GM23248 (cell line): ENCODE measurements at regions not wholly inside any gene's neighbourhood (a gene's known extent, or its start where the extent isn't known, plus 50 kb on each side); places are given as distances from the start of the nearest gene placed in this dataset.

Source experiments
- DNase-seq: peaks from one replicate; pipeline ENCODE4 v3.0.0-alpha.2; 2015
- H2AFZ ChIP-seq: fragments of 200-600 bp; sonication (generic); 2 replicates; pipeline ENCODE4 v1.6.1; 2016; ENCODE audit warnings: antibody characterized with exemption
- H3F3A ChIP-seq: fragments of 200-600 bp; sonication (generic); 2 replicates; pipeline ENCODE4 v1.6.1; 2016; ENCODE audit warnings: mild to moderate bottlenecking, antibody characterized with exemption, mixed run types; ENCODE audit not compliant: insufficient read depth
- H3K27ac ChIP-seq: fragments of 200-600 bp; sonication (generic); 2 replicates; pipeline ENCODE4 v1.5.1; 2016; ENCODE audit warnings: mild to moderate bottlenecking
- H3K27me3 ChIP-seq: fragments of 200-600 bp; sonication (generic); replicated peaks from 2 replicates; pipeline ENCODE4 v1.6.1; 2016; ENCODE audit warnings: mild to moderate bottlenecking; ENCODE audit not compliant: insufficient read depth
- H3K36me3 ChIP-seq: fragments of 200-600 bp; sonication (generic); 2 replicates; pipeline ENCODE4 v1.6.1; 2016; ENCODE audit warnings: low read depth, mild to moderate bottlenecking
- H3K4me1 ChIP-seq: fragments of 200-600 bp; sonication (generic); 2 replicates; pipeline ENCODE4 v1.6.1; 2016; ENCODE audit warnings: mild to moderate bottlenecking; ENCODE audit not compliant: insufficient read depth
- H3K4me2 ChIP-seq: fragments of 200-600 bp; sonication (generic); one replicate; pipeline ENCODE4 v1.6.1; 2016; ENCODE audit warnings: mild to moderate bottlenecking; ENCODE audit not compliant: unreplicated experiment
- H3K4me3 ChIP-seq: fragments of 200-600 bp; sonication (generic); 2 replicates; pipeline ENCODE4 v1.5.1; 2016; ENCODE audit warnings: mild to moderate bottlenecking
- H3K79me2 ChIP-seq: fragments of 200-600 bp; sonication (generic); 2 replicates; pipeline ENCODE4 v1.6.1; 2016; ENCODE audit warnings: mild to moderate bottlenecking; ENCODE audit not compliant: insufficient read depth
- H3K9ac ChIP-seq: fragments of 200-600 bp; sonication (generic); 2 replicates; pipeline ENCODE4 v1.6.1; 2016; ENCODE audit warnings: mild to moderate bottlenecking
- H3K9me2 ChIP-seq: fragments of 200-600 bp; sonication (generic); 2 replicates; pipeline ENCODE4 v1.6.1; 2016; ENCODE audit warnings: mixed run types, mild to moderate bottlenecking, moderate library complexity; ENCODE audit not compliant: insufficient read depth
- H3K9me3 ChIP-seq: fragments of 200-600 bp; sonication (generic); one replicate; pipeline ENCODE4 v1.6.1; 2017; ENCODE audit warnings: low read depth
- H4K20me1 ChIP-seq: fragments of 200-600 bp; sonication (generic); 2 replicates; pipeline ENCODE4 v1.6.0; 2016; ENCODE audit not compliant: insufficient read depth
- EZH2 ChIP-seq: fragments of 200-600 bp; sonication (generic); IDR thresholded peaks from 2 replicates; pipeline ENCODE4 v1.6.1; 2018; ENCODE audit warnings: antibody characterized with exemption, mild to moderate bottlenecking; ENCODE audit not compliant: insufficient read depth, poor library complexity, severe bottlenecking
- EZH2phosphoT487 ChIP-seq: fragments of 200-600 bp; sonication (generic); IDR thresholded peaks from 2 replicates; pipeline ENCODE4 v1.6.1; 2018; ENCODE audit warnings: antibody characterized with exemption, moderate library complexity, mild to moderate bottlenecking, low read depth; ENCODE audit not compliant: insufficient read depth
- WGBS, 2 experiments: methylation state at CpG; one replicate each; pipeline ENCODE4 v1.1.6; 2015 to 2017; ENCODE audit warnings: low lambda C conversion rate in 2 of 2, low coverage in 1 of 2; ENCODE audit errors: missing lambda C conversion rate in 2 of 2; 5-methylcytosine and 5-hydroxymethylcytosine counted together
- in situ Hi-C: fragments of 300-500 bp; cut with MboI; formaldehyde crosslinking; loops from 2 replicates; pipeline ENCODE4 v1.15.0; 2020

DNA sequence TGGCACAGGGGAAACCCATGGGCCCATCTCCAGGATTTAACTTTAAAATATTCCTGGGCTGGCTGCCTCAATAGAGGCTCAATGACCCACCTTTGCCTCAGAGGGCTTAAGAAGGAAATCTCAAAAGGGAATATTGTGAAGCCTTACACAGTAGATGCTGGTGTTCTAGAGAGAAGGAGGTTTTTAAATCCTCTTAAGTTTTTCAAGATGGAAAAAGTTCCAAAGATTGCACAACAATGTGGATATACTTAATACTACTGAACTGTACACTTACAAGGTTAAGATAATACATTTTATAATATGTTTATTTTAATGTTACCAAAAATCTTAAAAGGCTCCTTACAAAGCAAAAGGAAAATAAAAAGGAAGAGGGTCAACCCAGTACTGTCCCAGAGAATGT is 54.9 kb upstream of the LCLAT1 start:
- no peak overlapping the region for H3K4me2 ChIP-seq
- H4K20me1 ChIP-seq = no peaks in the 10 kb centered on the region
- H3K36me3 ChIP-seq = no peaks in the 10 kb centered on the region
- H3K79me2 ChIP-seq = no peaks in the 10 kb centered on the region
- H3K27ac ChIP-seq = no peak overlapping the region
- no peaks in the 10 kb centered on the region for H3F3A ChIP-seq
- H2AFZ ChIP-seq = no peak overlapping the region
- no peaks in the 10 kb centered on the region for H3K27me3 ChIP-seq
- H3K9ac ChIP-seq = no peak overlapping the region
- TF ChIP-seq EZH2phosphoT487 = no peak
- no peak for TF ChIP-seq EZH2
- H3K4me1 ChIP-seq = no peaks in the 10 kb centered on the region
- no peak overlapping the region for H3K4me3 ChIP-seq
- H3K9me2 ChIP-seq = no peaks in the 10 kb centered on the region
- in situ Hi-C loops = no loop called here
- no peaks in the 10 kb centered on the region for H3K9me3 ChIP-seq
- no peak for DNase-seq

DNA sequence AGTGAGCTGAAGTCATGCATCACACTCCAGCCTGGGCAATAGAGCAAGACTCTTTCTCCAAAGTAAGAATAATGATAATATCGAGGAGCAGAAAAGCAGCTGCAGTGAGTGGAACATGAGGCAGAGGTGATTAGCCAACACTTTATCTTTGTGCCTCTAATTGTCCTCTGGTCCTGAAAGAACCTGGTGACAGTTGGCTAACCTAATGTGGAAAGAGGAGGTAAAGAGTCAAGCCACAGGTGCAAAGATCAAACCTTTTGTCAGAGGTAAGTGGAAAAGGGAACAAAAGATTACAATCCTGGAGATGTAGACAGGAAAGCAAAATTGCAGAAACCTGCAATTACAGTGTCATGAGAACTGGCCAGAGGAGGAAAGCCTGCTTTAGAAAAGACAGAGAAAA is 53.5 kb upstream of the LCLAT1 start:
- Histone ChIP-seq H3F3A (no peaks in the 10 kb centered on the region), H3K79me2 (no peaks in the 10 kb centered on the region), H3K4me1 (peaks cover 7% of the 10 kb centered on the region; the same call in 1 of the 2 replicates), H3K9me2 (no peaks in the 10 kb centered on the region), H3K9ac (no peak overlapping the region), H3K27ac (no peak overlapping the region), H4K20me1 (no peaks in the 10 kb centered on the region), H3K9me3 (no peaks in the 10 kb centered on the region), H3K36me3 (no peaks in the 10 kb centered on the region), H3K4me2 (no peak overlapping the region), H3K27me3 (no peaks in the 10 kb centered on the region), H3K4me3 (no peak overlapping the region), H2AFZ (no peak overlapping the region)
- WGBS, 2 experiments = 83 to 90% methylated on average over 1 of the region's 1 CpG
- TF ChIP-seq EZH2phosphoT487 = no peak
- no peak for TF ChIP-seq EZH2
- in situ Hi-C loops = no loop called here
- no peak for DNase-seq

GRCh38 chr2:30394096-30394495 is 53.0 kb upstream of the LCLAT1 start:
- Histone ChIP-seq H2AFZ (no peak overlapping the region), H3K9ac (no peak overlapping the region), H4K20me1 (no peaks in the 10 kb centered on the region), H3K4me2 (no peak overlapping the region), H3K9me3 (no peaks in the 10 kb centered on the region), H3K79me2 (no peaks in the 10 kb centered on the region), H3K27ac (no peak overlapping the region), H3K4me3 (no peak overlapping the region), H3K9me2 (no peaks in the 10 kb centered on the region), H3K27me3 (no peaks in the 10 kb centered on the region), H3K4me1 (peaks cover 9% of the 10 kb centered on the region; the same call in 1 of the 2 replicates), H3F3A (no peaks in the 10 kb centered on the region), H3K36me3 (no peaks in the 10 kb centered on the region)
- in situ Hi-C loops = no loop called here
- no peak for DNase-seq
- WGBS, 2 experiments = 33 to 41% methylated on average over 5 of the region's 5 CpGs
- TF ChIP-seq EZH2 (no peak), EZH2phosphoT487 (no peak)

DNA sequence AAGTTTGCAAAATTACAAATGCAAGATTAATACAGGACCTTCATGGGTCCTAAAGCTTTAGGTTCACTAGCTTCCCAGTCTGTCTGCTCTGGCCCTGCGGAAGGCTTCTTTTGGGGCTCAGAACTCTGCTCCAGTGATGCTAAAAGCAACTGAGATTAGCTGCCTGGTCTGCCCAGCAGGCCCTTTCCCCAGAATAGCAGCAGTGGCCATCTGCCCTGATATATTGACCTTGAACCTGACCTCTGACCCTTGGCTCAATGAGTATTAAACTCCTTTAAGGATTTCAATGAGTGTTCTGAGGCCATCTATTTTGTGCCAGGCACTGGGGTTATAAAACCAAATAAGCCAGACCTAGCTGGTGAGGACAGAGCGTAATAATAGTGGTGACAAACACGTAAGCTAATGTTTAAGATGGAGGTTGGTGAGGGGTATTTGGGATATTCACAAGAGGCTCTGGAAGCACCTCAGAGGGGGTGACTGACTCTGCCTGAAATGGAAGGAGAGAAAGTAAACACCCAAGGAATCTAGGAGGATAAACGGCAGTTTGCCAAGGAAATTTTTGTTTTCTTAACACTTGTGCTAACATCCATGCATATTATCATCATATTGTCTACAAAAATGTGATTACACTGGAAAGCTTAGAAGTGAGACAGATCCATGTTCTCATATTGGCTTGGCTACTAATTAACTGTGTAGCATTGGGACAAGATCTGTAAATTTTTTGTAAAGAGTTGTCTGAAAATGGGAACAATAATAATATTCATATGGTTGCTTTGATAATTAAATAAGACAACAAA is 50.4 kb upstream of the LCLAT1 start:
- H3K9me2 ChIP-seq = no peaks in the 10 kb centered on the region
- DNase-seq = no peak
- H3K9ac ChIP-seq = no peak overlapping the region
- no peaks in the 10 kb centered on the region for H3K9me3 ChIP-seq
- H3K27ac ChIP-seq = no peak overlapping the region
- no peaks in the 10 kb centered on the region for H3K79me2 ChIP-seq
- H2AFZ ChIP-seq = no peak overlapping the region
- no peaks in the 10 kb centered on the region for H3K36me3 ChIP-seq
- peaks cover 18% of the 10 kb centered on the region for H3K4me1 ChIP-seq
- WGBS, 2 experiments = 87 to 94% methylated on average over 4 of the region's 4 CpGs
- H3F3A ChIP-seq = no peaks in the 10 kb centered on the region
- TF ChIP-seq EZH2phosphoT487 = no peak
- no peak for TF ChIP-seq EZH2
- no peak overlapping the region for H3K4me2 ChIP-seq
- H3K27me3 ChIP-seq = no peaks in the 10 kb centered on the region
- no peak overlapping the region for H3K4me3 ChIP-seq
- in situ Hi-C loops = no loop called here
- H4K20me1 ChIP-seq = no peaks in the 10 kb centered on the region
